AG08395 (cell line): ENCODE measurements at regions not wholly inside any gene's neighbourhood (a gene's known extent, or its start where the extent isn't known, plus 50 kb on each side); places are given as distances from the start of the nearest gene placed in this dataset.
A peak's percentile ranks its signal among the peaks of the same experiment; 100 is the strongest.

Experiments
- DNase-seq: peaks from one replicate; pipeline ENCODE4 v3.0.0; 2012; ENCODE audit warnings: mixed read lengths, low spot score

DNA sequence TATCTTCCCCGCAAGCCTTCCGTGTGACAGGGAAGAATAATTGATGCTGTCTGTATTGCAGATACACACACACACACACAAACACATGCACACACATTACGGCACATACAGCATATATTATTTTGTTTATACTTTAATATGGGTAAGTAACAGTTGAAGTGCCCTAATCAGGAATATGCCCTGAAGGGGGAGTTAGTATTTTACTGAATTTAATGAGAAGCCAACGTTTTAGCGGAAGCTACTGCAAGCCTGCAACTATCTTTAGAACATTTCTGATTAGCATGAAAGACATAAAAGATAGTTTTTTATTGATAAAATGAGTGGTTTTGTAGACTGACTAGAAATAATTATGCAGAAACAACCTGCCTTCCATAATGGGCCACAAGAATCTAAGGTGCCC lies 296.6 kb upstream of the SLCO3A1 start:
- DNase-seq: no peak

DNA sequence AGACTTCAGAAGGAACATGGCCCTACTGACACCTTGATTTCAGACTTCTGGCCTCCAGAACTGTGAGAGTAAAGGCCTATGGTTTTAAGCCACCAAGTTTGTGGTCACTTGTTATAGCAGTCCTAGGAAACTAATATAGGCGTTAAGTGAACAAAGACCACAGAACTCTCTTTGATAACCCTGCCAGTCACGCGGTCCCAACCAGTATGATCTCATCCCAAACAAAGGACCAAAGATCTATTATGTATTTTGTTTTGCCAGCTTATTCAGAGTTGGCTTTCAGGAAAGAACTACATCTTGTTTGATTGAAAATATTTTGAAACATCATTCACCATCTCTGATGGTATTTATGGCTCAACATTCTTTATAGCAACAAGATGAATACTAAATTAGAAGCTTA lies 294.4 kb upstream of the SLCO3A1 start:
- no peak for DNase-seq

DNA sequence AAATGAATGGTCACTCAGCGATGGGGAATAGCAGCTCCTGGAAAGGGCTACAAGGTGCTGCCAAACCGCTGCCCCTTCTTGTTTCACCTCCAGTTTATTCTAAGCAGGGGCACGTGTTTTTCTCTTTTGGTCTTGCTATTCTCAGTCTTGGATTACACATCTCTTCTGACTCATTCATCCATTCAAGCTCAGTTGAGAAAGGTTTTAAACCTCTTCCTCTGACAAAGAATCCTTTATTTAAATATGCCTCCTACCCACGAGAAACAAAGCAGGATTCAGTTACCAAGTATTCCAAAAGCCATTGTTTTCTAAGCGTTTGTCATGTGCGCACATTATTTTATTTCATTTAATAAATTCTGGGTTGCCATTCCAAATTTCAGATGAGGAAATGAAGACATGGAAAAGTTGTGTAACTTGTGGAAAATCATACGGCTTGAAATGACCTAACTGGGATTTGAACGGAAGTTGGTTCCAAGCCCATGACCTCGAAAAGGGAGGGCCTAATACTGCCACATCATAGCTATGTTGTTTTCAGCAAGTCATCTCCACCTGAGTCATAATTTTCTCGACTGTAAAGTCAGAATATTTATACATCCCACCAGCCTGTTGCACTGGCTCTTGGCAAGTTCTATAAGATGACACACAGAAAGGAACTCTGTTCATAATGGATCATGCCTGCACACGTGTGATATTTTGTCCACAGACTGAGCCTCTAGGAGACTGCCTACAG lies 292.0 kb upstream of the SLCO3A1 start:
- peak; percentile 89 for DNase-seq

DNA sequence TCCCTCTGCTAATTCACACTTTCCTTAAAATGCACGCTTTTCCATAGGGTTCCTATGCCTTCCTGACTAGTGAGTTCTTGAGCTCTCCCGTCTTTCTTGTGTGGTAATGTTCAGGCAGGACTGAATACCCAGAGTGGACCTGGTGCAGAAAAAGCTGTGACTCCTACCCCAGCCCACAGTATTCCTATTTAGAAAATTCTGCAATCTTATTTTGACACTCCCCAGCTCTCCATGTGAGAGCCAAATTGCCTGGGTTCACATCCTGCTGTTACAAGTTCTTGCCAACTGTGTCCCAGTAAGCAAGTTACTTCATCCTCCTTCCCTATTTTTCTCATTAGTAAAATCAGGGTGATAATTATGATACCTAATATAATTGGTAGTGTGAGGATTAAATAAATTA lies 290.8 kb upstream of the SLCO3A1 start:
- no peak for DNase-seq

DNA sequence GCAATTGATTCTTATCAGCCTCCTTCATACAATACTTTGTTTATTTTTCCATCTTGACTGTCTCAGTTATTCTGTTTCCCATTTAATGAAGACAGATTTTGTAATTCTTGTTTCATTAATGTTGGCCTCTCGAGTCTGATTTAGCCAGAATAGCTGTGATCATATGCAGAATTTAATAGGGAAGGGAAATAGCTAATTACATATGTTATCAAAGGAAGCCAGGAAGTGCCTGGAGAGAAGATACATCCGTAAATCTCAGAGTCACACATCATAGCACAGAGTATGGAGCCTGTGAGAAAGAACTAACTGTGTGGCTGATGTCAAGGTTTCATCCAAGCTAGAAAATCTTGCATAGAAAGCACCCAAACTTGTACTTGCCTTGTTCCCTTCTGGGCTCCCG lies 288.9 kb upstream of the SLCO3A1 start:
- DNase-seq: no peak

DNA sequence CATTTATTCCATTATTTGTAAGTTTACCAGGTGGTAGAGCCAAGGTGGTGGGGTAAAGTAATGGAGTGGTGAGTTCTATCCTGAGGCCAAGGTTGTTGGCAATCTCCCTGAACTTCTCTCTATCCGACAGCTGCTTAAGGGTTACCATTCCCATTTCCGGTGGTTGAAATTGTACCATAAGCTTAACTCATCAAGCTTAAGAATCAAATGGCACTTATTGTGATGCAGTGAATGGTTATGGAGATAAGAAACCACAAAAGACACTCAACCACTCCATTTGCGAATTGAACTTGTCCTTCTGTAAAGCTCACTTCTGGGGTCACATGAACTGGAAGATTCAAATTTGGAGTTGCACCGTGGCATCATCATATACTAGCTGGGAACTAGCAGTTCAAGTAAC lies 287.4 kb upstream of the SLCO3A1 start:
- DNase-seq: no peak

DNA sequence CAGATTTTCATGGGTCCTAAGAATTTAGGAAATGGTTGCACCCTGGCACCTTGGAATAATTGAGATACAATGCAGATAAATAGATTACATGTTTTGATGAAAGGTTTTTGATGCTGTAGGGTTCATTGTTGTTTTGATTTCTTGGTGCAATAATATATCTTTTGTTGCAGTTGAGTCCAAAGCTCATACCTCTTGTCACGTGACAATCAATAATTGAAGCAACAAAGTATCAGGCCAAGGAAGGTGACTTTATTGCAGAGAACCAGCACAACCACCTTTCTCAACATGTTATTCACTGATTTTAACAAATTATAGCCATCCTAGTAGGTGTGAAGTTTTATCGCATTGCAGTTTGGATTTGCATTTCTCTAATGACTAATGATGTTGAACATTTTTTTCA lies 285.5 kb upstream of the SLCO3A1 start:
- no peak for DNase-seq

DNA sequence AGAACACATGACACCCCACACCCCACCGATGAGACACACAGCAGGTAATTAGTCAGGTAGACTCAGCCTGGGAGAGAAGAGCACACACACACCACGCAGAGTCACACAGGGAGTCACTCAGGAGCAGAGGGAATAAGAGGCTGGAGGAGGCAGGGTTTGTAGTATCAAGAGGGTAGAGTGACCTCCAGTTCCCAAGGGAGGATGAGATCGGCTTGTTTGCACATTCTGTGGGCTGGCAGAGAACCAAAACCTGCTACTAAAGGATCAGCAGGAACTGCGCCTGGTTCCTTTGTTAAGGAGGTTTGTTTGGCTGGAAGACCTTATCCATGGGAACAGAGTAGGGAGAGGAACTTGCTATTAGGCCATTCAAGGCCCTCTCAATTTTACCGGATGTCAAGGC lies 281.4 kb upstream of the SLCO3A1 start:
- DNase-seq: no peak

DNA sequence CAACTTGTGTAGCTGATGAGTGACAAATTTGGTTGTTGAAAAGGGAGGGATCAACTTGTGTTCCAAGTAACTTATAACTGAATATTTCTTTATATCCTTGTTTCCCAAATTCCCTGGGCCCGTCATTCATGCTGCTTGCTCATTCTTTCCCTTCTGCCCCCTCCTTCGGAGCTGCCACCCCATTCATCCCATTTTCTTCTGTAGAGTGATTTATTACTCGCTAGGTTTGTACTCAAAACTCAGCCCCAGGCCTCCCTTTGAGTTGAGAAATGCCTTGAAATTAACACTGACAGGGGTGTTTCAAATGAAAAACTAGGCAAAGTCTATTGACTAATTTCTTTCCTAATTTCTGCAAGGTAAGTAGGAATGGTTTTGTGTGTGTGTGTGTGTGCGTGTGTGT lies 277.4 kb upstream of the SLCO3A1 start:
- no peak for DNase-seq

DNA sequence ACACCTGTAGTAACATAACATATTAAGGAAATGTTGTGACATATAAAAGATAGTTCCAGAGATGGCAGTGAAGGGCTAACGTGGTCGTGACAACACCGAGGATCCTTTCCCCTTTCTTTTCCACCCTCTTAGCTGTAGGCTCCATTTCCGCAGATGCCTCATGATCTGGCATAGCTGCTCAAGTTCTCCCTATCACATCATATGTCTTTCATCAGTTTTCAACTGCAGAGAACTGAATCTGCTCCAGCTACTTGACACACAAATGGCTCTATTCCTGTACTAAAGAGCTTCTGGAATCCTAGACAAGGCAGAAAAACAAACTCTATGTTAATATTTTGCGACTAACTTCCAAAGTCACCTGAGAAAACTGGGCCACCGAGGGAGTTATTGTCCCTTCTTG lies 275.0 kb upstream of the SLCO3A1 start:
- peak; percentile 7 for DNase-seq

DNA sequence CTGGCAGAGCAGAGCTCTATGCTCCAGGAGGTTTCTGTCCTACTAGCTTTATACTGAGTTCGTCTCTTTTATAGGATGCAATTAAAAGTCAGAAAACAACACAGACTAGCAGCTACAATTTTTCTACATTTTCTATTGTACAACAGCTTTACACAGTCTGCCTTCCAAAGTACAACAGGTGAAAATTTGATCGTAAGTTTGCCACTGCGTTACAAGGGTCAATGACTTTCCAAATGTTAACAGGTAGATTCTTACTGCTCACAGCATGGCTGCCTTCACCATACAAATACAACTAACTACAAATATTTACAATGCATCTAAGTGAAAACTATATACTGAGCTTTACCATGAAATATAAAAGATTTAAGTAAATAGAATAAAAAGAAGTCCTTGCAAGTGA lies 268.6 kb upstream of the SLCO3A1 start:
- no peak for DNase-seq

DNA sequence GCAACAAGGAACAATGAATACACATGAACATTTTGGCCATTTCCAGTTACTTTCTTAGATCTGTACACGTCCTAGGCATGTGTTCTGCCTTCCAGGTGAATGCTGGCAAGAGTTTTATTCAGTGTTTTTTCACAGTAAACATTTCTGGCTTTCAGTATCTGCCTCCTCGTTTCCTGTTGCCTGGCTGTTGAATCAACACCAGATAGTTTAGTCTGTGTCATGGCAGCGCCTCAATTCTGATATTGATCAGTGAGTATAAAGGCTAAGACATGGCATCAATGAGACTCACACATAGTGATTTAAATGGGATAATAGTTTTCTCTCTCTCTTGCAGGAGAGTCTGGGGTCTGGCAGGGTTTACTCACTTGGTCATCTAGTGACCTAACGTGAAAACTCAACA lies 266.9 kb upstream of the SLCO3A1 start:
- no peak for DNase-seq

DNA sequence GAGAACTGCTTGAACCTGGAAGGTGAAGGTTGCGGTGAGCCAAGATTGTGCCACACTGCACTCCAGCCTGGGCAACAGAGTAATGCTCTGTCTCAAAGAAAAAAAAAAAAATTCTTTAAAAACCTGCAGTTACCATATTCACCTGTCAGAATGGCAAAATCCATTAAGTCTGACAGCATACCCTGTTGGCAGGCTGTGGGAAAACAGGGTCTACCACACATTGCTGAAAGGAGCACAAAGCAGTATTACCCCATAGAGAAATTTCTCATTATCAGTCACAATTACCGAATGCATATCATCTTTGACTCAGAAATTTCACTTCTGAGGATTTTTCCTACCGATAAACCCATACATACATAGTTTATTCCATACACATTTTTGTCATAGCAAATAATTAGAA lies 264.1 kb upstream of the SLCO3A1 start:
- no peak for DNase-seq

DNA sequence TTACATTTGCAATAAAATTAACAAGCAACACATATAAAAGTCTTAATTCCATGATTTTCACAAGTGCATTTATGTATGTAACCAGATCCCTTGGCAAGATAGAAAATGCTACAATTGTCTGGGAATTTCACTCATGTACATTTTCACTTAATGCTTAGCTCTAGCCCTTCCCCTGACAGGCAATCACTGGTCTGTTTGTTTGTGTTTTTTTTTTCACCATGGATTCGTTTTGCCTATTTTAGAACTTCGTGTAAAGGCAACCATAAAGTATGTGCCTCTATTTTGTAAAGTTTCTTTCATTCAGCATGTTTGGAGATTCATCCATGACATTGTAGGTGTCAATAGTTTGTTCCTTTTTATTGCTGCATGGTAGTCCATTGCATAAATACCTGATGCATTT lies 260.9 kb upstream of the SLCO3A1 start:
- DNase-seq: no peak

DNA sequence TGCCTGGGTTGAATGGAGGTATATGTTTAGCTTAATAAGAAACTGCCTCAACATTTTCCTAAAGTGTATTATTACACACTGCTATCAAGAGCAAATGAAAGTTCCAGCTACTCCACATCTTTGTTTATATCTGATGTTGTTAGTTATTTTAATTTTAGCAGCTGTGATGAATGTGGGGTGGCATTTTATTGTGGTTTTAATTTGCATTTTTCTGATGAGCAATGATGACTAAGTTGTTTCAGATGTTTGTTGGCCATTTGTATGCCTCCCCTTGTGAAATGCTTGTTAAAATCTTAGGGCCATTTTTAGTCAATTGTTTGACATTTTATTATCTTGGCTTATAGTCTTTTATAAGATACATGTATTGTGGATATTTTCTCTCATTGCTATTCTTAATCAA lies 260.4 kb upstream of the SLCO3A1 start:
- DNase-seq: peak; percentile 36

DNA sequence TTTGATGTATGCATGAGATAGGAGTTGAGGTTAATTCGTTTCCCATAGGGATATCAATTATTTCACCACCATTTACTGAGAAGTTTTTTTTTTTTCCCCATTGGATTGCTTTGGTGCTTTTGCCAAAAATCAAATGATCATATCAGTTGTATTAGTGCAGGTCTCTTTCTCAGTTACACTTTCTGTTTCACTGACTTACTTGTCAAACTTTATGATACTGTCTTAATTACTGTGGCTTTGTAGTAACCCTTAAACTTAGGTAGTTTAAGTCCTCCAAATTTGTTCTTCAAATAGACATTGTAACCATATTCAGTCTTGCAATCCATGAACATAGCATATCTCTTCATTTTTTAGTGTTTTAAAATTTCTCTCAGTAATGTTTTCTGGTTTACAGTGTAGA lies 259.9 kb upstream of the SLCO3A1 start:
- DNase-seq: no peak

DNA sequence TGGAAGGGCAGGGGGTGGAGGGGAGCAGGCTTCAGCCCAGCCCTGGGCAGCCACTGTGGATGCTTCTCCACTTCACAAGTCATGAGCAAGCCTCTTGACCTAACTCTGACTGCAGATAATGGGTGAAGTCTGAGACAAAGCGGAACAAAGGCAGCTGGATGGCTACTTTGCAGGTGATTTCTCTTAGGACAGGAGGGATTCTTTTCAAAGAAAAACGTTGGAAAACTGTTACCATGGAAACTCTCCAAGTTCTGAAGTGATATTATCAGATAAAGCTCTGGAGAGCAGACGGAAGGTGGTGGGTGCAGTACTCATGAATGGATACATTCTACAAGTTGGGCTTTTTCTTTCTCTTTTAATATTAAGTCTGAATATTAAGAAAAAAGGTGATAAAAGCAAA lies 254.2 kb upstream of the SLCO3A1 start:
- DNase-seq: no peak

DNA sequence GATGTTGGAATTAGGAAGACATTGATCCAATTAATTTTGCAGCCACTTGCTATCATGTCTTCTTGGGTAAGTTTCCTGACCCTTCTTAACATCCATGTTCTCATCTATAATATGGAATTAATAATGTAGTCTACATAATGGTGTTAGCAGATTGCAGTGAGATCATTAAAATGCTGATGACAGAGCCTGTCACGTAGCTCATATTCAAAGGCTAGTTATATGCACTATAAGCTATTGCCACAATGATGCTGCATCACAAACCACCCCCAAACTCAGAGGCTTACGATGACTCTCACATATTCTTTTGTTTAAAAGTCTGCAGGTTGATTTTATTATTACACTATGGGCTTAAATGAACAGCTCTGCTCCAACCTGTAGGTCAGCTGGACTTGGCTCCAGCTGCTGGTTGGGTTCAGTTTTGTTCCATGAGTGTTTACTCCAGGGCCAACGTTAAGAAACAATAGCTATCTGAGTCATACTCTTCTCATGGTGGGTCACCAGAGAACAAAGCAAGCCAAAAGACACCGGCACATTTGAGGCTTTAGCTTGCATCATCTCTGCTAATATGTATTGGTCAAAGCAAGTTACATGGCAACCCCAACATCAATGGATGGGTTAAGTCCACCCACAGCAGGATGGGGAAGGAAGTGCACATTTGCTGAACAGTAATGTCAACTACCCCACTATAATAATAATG lies 250.0 kb upstream of the SLCO3A1 start:
- DNase-seq: no peak

DNA sequence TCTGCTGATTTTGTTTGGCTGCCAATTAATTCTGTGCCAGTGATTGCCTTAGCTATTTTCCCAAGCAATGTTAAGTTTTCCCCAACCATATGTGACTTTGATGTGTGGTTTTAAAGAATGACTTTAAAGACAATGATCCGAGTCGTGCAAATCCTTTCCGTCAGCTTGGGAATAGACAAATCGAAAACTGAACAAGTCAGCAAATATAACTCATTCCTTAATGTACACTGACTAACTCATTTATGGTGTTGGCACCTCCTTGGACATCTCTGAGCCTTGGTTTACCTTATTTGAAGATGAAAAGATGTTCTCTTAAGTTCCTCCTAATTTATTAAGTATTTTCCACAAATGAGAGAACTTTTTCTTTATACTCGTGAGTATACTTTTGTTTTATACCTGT lies 249.4 kb upstream of the SLCO3A1 start:
- DNase-seq: no peak

DNA sequence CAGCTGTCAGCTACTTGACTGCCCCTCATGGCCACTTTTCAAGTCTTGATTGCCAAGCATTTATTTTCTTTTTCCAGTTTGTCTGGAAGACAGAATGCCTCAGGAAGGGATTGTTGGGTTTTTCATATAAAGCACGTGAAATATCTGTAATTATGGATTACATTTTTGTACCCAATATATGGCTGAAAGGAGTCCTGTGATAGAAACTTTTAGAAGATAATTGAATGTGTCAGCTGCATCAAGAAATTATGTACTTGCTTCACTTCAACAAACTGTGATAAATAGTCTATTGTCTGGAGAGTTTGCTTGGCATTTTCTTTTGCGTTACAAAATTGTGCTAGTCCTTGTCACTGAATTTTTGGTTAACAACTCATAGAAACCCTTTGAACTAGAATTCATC lies 247.9 kb upstream of the SLCO3A1 start:
- no peak for DNase-seq

DNA sequence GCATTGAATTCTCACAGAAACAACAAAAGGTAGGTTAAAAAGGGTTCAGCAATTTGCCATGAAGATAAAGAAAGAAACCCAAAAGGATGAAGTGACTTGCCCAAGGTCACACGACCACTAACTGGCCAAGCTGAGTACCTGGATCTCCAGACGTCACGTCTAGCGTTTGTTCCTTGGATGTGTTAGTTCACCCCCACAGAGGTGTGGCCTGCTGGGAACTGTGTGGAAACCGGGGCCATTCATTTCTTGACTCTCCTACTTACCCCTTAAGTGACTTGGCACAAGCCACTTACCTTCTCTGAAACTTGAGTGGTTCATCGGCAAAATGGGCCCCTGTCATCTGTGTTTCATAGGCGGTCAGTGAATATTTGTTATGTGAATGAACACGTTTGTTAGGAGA lies 244.3 kb upstream of the SLCO3A1 start:
- DNase-seq: no peak

DNA sequence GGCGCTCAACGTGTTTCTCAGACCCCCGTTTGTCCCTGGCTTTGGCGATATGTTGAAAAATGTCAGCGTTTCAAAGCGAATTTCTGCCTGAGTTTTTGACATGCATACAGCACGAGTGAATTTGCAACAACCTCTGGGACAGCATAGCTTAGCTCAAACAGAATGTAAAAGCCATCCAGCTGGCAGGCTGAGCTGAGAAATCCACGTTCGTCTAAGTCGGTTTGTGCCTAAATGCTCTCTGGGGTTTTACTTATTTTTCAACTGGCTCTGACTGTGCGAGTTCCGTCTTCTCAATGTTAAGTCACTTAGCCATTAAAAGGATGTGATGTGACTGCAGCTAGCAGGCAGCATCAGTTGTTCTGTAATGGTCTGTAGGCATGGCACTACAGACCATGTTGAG lies 243.5 kb upstream of the SLCO3A1 start:
- DNase-seq: no peak

DNA sequence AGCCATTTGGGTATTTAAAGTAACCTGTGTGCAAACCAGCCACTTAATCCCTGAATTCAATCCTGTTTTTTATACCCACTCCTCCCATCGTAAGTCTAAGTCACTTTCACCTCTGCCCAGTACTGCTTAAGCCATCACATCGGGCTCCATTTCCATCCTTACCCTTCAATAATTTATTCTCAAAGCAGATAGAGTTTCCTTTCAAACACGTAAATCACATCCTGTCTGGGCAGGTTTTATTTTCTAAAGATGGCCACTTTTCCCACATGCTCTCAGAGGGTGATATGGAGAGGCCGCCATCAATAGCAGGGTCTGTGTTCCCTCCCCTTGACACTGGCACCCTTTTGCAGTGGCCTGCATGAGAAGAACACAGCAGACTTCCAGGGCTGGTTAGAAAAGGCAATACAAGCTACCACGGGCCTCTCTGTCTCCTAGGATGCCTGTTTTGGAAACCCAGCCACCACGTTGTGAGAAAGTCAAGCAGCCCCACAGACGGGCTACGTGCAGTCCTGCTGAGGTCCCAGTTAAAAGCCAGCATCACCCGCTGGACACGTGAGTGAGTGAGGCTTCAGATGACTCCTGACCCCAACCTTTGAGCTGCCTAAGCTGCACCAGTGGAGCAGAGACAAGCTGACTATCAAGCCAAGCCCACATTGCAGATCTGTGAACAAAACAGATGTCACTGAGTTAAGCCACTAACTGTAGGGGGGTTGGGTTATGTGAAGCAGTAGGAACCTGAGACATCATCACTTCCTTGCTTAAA lies 241.8 kb upstream of the SLCO3A1 start:
- DNase-seq: no peak
